HG03469 (cell line): ENCODE measurements at regions not wholly inside any gene's neighbourhood (a gene's known extent, or its start where the extent isn't known, plus 50 kb on each side); places are given as distances from the start of the nearest gene placed in this dataset.
"Not testable (repeated sequence)": the region's sequence is repeated elsewhere in the genome, so short reads cannot be mapped to it uniquely, and the experiment has no call there.

Source experiments
- ATAC-seq: cut with Tn5 transposase; IDR thresholded peaks from one replicate; pipeline ENCODE4 v1.9.1; 2021; ENCODE audit warnings: mild to moderate bottlenecking, moderate library complexity, moderate number of reproducible peaks; ENCODE audit not compliant: unreplicated experiment

DNA sequence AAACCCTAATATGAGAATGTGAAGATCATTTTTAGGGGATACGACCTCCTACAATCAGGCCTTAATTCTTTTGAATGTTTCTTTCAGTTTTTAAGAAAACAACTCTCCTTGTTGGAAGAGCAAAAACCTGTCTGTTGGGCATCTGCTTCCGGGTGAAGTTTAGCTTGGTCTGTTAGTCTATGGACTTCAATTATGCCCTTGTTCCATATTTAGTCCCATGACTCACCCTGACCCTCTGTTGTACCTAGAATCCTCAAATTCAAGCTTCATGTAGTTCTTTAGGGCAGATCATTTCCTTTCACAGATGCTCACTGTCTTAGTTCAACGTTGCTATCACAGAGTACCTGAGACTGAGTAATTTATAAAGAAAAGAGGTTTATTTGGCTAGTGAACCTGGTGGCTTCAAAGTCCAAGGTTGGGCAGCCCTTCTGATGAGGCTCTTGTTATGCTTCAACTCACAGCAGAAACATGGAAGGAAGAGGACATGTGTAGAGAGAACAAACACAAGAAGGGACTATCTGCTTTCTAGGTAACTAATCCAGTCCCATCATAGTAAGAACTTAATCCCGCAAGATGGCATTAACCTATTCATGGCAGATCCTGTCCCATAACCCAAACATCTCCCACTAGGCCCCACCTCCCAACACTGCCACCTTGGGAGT lies 82.5 kb upstream of the SERPINE2 start:
- ATAC-seq: no peak

DNA sequence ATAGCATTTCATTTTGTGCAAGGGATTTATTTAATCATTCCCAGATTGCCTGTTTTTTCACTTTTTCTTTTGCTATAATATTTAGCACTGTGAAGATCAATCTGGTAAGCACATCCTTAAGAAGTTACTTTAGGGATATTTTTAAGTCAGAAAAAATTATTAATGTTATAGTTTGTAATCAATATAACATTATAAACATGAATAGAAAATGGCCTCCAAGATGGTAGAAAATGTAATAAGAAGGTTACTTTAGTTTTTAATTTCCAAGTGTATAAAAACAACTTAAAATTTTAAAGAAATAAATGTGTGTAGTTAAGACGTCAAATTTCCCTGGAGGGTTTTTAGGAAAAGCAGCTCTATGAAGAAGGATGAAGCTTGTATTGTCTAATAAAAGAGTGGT lies 81.9 kb upstream of the SERPINE2 start:
- ATAC-seq: no peak

DNA sequence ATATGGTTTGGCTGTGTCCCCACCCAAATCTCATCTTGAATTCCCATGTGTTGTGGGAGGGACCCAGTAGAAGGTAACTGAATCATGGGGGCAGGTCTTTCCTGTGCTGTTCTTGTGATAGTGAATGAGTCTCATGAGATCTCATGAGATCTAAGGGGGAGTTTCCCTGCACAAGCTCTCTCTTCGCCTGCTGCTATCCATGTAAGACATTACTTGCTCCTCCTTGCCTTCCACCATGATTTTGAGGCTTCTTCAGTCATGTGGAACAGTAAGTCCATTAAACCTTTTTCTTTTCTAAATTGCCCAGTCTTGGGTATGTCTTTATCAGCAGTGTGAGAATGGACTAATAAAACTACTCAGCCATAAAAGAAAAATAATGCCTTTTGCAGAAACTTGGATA lies 80.8 kb upstream of the SERPINE2 start:
- ATAC-seq: not testable (repeated sequence)

DNA sequence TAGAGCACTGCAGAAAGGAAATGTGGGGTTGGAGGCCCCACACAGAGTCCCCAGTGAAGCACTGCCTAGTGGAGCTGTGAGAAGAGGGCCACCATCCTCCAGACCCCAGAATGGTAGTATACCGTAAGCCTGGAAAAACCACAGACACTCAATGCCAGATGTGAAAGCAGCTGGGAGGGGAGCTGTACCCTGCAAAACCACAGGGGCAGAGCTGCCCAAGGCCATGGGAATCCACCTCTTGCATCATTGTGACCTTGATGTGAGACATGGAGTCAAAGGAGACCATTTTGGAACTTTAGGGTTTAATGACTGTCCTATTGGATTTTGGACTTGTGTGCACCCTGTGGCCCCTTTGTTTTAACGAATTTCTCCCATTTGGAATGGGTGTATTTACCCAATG lies 75.3 kb upstream of the SERPINE2 start:
- ATAC-seq: no peak

DNA sequence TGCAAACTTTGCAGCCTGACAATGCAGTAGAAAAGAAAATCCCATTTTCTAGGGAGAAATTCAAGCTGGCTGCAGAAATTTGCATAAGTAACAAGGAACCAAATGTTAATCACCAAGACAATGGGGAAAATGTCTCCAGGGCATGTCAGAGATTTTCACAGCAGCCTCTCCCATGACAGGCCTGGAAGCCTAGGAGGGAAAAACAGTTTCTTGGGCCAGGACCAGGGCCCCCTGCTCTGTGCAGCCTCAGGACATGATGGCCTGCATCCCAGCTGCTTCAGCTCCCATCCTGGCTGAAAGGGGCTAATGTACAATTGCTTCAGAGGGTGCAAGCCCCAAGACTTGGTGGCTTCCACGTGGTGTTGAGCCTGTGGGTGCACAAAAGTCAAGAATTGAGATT lies 74.8 kb upstream of the SERPINE2 start:
- ATAC-seq: not testable (repeated sequence)

DNA sequence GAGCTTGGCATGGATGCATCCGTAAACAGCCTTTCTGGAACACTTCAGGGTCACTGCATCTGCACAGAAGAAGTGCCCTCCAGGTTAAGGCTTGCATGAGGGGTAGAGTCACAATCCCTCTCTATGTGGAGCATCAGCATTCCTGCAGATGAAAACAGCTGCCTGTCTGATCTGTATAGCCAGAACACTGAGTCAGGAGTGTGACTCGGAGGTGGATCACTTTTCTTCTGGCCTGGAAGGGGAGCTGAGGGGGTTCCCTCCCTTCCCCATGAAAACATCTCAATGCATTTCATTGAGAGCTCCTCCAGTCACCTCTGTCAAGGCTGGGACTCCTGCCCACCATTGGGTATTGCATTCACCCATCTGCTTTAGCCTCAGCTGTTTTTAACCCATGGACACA lies 72.5 kb upstream of the SERPINE2 start:
- ATAC-seq: no peak

DNA sequence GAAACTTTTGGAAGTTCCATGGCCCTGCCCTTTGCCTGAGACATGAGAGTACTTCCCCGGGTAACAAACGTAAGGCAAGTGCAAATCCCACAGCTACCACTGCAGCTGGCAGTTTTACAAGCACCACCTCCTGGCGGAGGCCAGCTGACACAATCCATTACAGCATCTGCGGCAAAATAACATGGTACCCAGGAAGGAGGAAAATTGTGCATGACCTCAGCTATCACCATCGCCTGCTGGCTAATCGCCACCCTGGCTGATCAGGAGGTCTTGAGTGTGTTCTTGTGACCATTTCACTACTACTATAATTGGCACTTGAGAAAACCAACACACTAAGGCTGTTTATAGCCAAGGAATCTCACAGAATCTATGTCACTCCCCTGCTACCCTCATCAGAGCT lies 71.7 kb upstream of the SERPINE2 start:
- no peak for ATAC-seq

DNA sequence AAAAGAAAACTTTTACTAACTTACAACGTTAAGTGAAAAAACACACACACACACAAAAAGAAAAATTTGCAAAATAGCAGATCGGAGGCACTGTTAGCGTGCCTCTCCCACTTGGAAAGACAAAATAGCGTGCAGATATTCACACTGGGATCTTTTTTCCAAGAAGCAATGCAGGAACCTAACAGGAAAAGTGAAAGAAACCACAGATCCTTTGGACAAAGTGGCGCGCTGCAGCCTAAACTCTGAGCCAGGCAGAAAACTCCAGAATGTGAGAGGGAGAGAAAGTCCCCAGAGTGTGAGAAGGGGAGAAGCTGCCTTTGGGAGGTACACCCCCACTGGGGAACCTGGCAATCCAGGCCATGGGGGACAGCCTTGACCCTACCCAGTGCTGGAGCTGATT lies 70.7 kb upstream of the SERPINE2 start:
- ATAC-seq: no peak

DNA sequence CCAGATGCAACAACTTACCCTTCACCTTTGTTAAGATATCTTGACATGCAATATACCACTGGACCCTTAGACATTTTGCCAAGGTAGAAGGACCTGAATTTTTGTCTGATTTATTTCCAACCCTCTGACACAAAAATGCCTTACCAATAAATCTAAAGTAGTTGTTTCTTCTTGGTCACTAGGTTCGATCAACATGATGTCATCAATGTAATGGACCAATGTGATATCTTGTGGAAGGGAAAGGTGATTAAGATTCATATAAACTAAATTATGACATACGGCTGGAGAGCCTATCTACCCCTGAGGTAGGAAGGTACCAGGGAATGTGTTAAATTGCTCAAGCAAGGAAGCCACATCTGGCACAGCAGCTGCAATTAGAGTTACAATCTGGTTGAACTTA lies 67.7 kb upstream of the SERPINE2 start:
- no peak for ATAC-seq

DNA sequence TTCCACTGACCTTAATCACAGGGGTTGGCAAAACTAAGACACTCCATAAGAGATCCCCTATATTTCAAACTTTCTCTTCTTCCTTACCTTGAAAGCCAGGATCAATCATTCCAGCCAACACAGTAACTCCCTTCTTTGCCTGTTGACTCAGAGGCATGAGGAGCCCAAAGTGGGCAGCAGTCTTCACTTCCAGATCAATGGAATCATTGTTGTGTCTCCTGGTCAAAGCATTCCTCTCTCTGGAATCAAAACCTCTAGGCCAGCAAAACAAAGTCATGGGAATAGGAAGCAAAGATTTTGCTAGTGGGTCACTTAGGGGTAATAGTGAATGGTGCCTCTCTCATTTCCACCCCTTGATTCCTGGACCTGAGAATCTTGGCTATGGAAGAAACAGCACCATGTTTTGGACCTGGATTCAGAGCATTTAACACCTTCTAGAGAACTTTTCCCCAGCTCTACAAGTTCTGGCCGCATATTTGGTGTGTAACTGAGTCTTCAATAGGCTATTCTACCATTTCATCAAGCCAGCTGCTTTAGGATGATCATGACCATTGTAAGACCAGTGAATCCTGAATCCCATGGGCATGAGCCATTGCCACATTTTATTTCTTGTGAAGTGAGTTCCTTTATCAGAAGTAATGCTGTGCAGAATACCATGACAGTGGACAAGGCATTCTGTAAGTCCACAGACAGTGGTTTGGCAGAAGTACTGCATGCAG lies 65.7 kb upstream of the SERPINE2 start:
- ATAC-seq: no peak

DNA sequence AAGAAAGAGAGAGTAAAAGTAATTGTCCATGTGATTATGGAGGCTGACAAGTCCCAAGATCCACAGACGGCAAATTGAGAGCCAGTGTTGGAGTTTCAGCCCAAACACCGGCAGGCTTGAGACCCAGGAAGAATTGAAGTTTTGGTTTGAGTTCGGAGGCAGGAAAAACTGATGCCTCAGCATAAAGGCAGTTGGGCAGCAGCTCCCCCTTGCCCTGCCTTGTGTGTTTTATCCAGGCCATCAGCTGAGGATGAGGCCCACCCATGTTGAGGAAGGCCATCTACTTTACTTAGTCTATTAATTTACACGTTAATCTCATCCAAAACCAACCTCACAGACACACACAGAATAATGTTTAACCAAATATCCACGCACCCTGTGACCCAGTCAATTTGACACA lies 64.6 kb upstream of the SERPINE2 start:
- ATAC-seq: no peak

DNA sequence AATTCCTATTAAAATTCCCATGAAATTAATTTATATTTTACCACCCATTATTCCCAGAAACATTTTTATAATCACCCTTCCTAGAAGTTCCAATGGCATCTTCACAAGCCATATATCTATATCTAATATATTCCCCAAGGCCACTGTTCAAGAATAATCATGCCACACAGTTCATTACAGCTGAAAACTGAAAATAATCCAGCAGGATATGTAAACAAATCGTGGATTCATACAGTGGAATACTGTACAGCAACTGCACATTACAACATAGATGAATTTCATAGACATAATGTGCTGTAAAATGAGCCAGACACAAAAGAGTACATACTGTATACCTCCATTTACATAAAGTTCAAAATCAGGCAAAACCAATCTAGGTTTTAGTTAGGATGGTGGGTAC lies 63.9 kb upstream of the SERPINE2 start:
- ATAC-seq: no peak

DNA sequence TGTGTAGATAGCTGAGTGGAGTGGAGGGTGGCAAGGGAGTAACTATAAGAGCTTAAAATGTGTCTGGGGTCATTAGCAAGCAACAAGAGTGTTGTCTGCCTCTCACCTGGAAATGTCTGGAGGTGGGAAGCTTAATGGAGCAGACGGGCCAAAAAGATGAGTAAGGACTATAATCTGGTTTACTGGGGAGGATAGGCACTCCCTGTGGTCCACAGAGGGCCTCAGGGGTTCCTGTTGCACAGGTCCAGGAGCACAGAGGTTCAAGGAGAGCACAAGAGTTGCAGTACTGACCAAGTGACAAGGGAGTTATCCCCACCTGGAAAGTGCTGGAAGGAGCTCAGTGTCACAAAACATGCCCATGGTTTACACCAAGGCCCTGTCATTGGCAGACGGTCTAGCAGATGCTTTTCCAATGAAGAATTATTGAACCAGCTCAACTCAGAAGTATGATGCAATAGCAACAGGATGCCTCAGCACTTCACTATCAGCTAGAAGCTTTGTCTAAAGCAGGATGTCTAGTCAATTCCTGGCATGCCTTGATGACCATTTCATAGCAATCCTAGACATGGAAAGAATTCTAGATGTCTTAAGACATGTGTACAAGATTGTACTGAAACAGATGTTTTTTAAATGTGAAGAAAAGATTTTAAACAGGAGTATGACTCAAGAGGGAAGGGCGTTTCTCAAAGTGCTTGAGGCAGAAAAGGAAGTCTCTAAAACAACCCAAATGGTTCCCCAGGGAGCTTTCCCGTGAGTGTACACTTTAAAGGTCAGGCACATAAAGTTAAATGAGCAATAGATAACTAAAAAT lies 62.9 kb upstream of the SERPINE2 start:
- no peak for ATAC-seq

DNA sequence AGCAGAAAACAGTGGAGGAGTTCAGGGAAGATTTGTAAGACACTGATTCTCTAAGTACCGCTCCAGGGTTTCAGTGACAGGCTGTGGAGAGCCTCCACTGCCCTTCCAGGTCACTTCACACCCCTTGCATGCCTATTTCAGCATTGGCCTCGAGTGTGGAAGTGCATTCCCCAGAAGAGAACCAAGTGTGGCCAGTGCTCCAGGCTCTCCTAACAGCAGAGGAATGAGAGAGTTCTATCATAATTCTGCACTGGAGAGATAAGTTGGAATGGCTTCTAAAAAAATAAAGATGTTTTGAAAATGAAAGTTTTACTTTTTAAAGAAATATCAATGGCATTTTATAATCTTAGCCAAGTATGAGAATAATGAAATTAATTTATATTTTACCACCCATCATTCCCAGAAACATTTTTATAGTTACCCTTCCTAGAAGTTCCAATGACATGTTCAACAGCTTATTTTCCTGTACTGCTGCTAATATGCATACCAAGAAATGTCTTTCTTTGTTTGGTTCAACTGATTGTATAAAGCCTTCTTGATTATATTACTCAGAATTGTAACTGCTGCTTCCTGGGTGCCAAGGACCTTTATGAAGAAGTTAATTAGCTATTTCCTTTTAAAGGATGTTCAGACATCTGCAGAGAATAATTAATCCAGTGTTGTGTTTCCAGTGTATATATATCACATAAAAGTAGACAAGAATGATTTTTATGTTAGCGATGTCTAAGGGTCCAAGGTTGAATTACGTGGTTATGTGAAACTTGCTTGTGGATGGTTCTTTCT lies 61.0 kb upstream of the SERPINE2 start:
- ATAC-seq: no peak

DNA sequence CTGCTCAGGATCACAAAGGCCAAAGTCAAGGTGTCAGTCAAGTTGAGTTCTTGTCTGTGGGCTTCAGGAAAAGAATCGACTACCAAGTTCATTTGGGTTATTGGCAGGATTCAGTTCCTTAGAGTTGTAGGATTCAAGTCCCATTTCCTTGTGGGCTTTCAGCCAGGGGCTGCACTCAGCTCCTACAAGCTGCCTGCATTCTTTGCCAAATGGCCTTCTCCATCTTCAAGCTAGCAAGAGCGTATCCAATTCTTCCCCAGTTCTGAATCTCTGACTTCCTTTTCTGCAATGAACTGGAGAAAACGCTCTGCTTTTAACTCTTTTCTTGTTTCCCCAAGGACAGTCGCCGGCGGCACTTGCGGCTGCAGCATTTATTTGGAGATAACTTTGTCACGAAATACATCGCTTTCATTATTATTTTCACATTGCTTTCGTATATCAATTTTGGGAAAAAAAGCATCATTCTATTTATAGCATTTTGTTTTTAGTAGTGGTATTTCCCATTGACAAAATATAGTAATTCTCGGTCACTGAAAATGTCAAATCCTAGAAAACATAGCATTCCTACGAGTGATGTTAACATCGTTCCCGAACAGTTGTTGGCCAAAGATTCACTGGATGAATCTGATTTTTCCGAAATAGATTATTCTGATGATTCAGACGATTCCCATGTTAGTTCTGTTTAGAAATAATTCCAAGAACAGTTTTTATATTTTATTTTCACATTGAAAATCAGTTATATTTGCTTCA lies 59.6 kb upstream of the SERPINE2 start:
- ATAC-seq: no peak

DNA sequence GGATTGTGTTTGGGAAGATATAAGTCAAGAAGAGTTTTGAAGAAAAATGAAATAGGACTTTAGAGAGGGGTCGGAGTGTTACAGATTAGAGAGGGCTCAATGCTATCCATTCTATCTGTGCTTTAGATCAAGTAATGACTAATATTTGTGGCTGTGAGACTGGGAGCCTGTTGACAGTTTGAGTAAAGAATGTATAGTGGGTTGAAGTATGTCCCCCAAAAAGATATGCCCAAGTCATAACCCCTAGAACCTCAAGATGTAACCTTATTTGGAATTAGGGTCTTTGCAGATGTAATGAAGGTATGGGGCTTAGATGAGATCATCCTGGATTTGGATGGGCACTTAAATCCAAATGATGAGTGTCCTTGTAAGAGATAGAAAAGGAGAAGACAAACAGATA lies 55.3 kb upstream of the SERPINE2 start:
- no peak for ATAC-seq

DNA sequence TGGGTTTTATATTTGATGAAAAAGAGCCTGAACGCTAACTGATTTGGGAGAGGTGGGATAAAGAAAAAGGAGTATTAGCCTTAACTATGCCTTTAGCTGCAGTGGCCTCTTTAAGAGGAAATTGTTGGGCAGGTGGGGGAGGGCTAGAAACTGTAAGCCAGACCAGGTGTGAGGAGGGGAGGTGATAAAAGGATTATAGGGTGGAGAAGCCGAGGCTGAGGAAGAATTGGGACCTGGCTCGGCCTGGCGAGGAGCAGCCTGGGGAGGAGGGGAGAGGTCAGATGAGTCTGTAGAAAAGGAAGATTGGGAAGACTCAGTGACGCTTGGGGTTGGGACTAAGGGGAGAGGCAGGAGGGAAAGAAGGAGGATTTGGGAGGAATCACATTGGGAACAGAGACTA lies 52.6 kb upstream of the SERPINE2 start:
- not testable (repeated sequence) for ATAC-seq

DNA sequence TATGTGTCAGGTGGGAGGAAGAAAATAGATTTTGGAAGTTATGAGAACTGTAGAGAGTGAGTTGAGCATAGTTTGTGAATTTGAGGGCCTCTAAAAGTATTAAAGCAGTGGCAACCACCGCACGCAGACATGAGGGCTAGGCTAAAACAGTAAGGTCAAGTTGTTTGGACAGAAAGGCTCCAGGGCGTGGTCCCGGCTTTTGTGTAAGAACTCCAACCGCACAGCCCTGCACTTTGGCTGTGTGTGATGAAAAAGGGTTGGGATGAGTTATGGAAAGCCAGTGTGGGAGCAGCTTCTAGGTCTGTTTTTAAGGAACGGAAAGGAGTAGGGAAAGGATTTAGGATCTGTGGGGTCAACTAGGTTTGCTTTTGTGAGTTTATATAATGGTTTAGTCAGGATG lies 50.5 kb upstream of the SERPINE2 start:
- ATAC-seq: not testable (repeated sequence)
